ENCODE measurements at regions not wholly inside any gene's neighbourhood (a gene's known extent, or its start where the extent isn't known, plus 50 kb on each side); places are given as distances from the start of the nearest gene placed in this dataset.

DNA sequence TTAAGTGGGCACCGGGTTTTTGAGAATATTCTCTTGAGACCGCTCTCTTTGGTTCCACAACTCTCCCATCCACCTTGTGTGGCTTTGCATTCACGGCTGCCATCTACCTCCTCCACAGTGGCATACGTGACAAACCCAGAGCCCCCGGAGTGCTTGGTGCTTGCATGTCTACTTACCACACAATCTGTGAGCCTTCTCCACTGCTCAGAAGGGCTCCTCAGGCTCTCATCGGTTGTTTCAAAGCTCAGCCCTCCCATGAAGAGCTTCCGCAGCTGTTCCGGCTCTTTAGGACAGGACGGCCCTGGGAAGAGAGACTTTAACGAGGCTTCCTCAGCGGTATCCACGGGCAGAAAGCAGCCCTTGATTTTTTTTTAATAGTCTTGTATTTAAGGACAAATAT is 167.6 kb upstream of the ANK2 start:
- ATAC-seq (peak in 1 of 2 donors; percentile 59), DNase-seq (no peak)
- intact Hi-C loops (cut with DNase I) = no loop called here

DNA sequence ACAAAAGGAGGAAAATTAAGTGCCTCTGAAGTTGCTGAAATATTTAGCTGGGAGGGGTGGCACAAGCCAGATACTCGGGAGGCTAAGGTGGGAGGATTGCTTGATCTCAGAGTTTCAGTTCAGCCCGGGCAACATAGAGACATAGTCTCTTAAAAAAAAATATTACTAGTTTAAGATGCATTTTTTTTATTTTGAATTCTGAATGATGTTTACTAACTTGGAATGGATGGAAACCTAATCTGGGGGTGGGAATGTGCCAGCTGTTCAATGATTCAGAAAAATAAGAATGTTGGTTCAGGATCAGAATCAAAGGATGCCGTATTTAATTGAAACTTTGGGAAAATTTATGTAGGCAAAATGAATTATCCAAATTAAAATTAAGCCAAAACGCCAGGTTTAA is 167.2 kb upstream of the ANK2 start:
- ATAC-seq (peak in 1 of 2 donors; percentile 19), DNase-seq (no peak)
- intact Hi-C loops (cut with DNase I) = no loop called here

DNA sequence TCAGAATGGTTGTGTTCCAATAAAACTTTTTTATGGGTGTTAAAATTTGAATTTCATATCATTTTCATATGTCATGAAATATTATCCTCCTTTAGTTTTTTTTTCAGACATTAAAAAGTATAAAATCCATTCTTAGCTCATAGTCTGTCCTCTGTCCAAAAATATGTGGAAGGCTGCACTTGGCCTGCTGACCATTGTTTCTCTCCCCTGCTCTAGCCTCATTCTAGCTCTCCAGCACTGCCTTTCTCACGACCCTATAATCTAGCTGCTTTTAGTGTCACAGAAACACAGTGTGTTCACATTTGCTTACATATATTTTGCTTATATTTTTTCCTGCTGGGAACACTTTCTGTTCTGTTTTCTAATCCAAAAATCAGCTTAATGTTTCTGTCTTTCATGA is 165.0 kb upstream of the ANK2 start:
- DNase-seq (no peak), ATAC-seq (no peak)
- intact Hi-C loops (cut with DNase I) = no loop called here

DNA sequence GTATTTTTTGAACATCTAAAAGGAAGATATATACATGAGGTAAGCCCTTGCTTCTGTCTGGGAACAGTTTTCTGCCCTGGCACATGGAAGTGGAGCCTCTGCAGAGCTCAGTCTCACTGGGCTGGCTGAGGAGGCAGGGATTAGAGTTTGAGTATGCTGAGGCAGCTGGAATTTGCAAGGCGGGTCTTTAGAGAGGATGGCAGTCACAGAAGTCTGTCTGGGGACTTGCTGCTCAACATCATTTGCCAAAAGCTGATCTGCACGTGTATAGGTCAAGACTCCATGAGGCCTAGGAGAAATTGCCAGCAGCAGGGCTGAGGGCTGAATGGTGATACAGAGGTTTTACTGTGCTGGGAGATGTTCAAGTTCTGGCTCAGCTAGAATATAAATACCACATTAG is 163.6 kb upstream of the ANK2 start:
- peak in 1 of 2 donors; percentile 23 for ATAC-seq
- intact Hi-C loops (cut with DNase I) = no loop called here
- DNase-seq = no peak

DNA sequence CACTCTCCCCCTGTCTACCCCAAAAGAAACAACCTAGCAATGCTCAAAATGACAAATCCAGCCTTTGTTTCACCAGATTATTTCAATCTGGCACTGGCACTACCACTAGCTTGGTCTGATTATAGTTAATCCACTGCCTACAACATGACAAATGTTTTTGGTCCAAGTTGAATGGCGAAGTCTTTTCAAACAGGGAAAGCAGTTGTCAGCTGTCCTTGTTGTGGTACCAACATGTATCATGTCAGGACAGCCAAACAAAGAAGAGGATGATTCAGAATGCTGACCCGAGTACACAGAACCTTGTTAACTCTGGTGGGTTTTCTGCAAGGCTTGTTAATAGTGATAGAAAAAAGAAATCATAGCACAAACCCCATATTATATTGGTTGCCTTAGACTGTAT is 160.8 kb upstream of the ANK2 start:
- DNase-seq (no peak), ATAC-seq (peak in 1 of 2 donors; percentile 12)
- intact Hi-C loops (cut with DNase I) = no loop called here

DNA sequence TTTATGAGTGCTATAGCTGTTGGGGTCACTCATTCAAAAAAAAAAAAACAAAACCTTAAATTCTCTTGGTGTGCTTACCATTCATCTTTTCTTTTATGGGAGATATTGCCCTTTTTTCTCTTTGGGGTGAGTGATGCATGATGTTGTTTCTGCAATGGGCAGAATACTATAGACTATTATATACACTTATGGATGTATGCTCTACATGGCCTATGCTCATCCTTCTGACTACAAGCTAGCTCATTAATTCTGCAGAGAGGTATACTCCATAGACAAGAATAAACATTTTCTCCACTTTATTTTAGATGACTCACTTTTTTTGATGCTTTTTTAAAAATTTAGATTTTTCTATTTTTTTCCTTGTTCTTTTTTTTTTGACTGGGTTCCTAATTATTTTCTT is 160.3 kb upstream of the ANK2 start:
- intact Hi-C loops (cut with DNase I) = no loop called here
- no peak for ATAC-seq
- no peak for DNase-seq

DNA sequence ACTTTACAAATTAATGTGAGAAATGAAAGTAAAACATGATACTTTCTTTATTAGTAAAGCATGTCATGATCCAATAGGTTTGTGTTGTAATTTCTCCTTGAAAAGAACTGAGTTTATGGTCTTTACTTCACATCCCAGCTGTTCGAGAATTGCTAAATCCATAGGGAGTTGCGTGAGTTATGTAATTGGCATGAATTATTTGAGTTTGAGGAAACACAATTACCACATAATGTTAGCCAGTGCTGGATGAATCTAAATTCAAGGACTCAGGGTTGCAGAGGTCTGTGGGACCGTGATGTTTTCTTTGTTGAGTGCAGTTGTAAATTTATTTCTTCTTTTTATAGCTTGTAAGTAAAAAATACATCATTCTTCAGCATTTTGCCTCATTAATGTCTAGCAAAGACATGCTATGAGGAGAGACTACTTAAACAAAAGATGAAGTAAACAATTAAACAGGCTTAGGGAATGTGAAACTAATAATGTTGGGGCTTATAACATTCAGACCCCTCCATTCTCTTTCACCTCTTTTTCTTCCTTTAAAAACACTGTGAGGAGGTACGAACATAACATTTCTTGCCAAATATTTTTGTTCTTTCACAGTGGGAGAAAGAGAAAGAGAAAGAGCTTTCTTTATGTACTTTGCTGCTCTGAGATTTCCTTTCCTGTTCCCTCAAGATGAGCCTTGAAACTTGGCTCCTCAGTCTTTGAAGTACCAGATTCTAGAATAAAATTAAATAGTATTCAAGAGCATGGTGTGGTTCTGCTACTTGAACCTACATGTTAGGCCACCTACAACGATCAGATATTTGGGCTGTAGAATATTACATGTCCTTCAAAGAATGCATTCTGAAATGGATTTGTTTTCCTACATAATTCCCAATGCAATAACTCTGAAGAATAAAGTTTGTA is 159.6 kb upstream of the ANK2 start:
- intact Hi-C loops (cut with DNase I) = no loop called here
- DNase-seq = no peak
- peak; percentile 53 to 61 for ATAC-seq

DNA sequence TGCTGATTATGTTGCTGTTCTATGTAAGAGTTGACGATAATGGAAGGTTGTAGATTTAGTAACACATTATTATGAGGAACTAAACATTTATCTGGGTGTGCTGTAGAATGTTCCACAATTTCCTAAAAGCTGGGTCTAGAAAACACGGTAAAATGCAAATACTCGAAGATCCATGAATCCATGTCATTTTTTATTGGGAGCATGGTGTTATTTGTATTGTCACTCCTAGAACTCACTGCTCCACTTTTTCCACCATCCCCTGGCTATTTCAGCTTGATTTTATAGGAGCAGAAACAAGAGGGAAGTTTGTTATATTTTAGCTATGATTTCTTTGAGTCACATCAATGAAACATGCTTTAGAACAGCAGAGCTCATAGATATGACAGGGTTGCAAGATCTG is 155.0 kb upstream of the ANK2 start:
- DNase-seq (no peak), ATAC-seq (no peak)
- intact Hi-C loops (cut with DNase I) = no loop called here

DNA sequence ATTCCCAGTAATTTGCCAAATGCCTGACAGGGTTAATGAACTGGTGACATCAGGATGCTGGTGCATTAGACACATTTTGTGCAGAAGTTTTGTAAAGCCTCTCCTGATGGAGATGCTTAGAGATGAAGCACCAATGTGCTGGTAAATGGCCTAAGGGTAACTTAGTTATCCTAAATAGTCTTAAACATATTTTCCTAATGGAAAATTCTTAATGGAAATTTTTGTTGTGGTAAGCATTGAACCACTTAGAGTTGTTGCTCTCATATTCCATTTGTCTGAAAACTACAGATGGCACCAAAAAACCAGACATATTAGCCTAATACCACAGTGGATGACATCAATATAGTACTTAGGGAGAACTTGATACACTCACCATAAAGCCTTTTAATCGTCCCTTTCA is 154.5 kb upstream of the ANK2 start:
- no peak for ATAC-seq
- intact Hi-C loops (cut with DNase I) = no loop called here
- DNase-seq = no peak

DNA sequence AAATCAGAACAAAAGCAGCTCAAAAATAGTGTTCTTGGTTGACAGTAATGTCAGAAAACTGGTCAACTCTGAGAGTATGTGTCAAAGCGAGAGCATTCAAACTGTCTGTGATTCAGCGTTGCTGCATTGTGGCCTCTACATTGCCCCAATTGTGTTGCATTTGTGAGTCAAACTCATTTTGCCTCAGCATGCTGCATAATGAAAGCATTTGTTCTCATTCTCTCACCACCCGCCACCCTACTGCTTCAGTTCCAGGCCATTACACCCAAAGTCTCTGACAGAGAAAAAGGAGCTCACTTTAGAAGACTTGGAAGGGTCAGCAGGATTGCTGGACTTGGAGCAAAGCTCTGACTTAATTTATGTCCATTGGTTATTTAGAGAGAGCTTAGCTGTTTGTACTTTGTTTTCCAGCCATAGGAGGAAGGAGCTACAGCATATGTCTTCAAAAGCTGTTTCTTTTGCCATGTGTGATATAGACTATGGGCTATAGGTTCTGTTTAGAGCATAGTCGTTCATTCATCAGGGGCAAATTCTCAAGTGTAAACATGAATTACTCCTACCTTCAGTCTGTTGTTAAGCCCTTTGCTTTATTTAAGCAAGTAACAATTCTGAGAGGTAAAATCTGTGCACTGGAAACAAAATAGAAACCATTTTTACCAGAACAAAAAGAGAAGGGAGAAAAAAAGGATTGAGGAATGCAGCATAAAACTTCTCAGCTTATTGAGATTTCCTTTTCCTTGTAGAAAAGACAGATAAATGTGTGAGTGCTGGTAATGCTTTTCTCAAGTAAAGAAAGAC is 153.4 kb upstream of the ANK2 start:
- no peak for DNase-seq
- ATAC-seq = peak in 1 of 2 donors; percentile 69
- intact Hi-C loops (cut with DNase I) = no loop called here

DNA sequence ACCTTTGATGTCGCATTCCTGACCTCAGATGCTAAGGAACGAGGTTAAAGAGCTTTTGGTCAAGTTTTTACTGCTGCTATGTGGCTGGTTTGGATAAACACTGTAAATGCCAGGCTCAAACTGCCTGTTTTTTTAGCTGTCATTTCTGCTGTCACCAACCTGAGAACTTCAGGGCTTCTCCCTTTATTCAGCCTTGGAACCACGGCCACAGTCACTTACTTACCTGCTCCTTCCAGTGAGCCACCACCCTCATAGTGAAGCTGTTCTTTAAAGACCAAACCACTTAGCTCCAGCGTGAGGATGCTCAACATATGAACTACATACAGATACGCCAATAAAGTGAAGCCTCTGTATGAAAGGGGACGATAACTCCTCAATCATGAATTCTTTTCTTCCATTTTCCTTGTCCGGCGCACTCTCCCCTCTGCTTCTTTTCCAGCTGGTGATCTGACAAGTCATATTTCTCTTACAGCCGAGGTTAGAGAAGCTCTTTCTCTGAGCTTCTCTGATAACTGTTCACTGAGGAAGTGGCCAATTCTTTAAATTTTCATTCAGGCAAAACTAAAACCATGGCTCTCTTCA is 152.8 kb upstream of the ANK2 start:
- ATAC-seq (peak in 1 of 2 donors; percentile 19), DNase-seq (no peak)
- intact Hi-C loops (cut with DNase I) = no loop called here

DNA sequence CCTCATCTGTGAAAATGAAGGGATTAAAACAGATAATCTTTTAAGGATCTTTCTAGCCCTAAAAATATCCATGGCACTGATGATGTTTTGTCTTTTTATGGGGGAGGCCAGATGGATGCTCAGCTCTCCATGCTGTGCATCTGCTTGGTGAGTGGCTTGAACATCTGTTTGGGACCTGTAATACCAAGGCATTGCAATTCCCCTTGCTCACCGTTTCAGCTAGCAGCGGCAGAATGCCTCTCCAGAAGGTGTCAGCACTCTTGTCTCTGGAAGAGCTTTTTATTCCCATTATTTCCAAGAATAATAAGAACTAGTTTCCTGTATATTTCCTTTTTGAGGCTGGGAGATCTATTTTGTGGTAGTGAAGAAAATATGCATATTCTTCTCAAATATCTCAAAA is 151.9 kb upstream of the ANK2 start:
- DNase-seq (no peak), ATAC-seq (no peak)
- intact Hi-C loops (cut with DNase I) = no loop called here

DNA sequence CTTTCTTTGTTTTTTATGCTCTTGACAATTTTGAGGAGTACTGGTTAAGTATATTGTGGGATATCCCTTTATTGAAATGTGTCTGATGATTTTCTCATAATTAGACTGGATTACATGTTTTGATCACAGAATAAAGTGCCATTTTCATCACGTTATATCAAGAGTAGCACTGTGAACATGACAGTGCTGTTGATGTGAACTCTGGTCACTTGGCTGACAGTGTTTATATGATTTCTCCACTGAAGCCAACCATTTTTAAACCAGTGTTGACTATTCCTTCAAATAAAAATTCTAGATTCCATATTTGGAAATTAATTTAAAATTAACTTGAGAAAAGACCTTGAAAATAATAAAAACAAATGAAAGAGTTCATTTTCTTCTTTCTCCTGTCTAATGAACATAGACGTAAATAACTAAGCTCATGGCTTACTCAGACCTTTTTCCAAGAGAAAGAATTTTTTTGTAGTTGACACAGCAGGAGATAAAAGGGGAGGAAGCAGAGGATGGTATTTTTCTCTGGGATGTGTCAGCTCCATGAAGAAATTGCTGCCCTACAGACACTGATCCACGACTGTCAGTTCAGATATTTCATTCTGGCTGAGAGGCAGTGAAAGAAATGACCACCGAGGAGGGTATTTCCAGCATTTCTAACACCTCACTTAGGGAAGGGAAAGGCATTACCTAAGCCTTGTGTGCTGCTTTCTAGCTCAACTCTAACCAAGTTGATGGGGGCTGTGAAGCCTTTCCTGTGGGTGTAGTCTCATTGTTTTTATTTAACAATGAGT is 150.9 kb upstream of the ANK2 start:
- DNase-seq (no peak), ATAC-seq (peak in 1 of 2 donors; percentile 61)
- intact Hi-C loops (cut with DNase I) = no loop called here

DNA sequence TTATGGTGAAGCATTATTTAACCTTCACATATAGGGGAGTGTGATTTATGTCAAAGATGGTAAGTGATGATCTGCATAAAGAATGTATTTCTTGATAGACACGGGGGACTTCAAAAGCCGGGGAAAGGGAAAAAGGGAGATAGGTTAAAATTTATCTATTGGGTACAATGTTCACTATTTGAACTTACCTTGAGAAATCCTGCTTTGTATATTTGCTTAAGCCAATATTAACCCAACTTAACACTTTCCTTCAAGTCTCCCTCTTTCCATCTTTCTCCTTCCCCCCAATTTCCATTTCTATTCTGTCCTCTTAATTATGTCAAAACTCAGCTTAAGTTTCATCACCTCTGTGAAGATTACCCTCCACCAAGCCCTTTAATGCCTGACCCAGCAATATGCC is 149.0 kb upstream of the ANK2 start:
- intact Hi-C loops (cut with DNase I) = no loop called here
- no peak for DNase-seq
- ATAC-seq = no peak

DNA sequence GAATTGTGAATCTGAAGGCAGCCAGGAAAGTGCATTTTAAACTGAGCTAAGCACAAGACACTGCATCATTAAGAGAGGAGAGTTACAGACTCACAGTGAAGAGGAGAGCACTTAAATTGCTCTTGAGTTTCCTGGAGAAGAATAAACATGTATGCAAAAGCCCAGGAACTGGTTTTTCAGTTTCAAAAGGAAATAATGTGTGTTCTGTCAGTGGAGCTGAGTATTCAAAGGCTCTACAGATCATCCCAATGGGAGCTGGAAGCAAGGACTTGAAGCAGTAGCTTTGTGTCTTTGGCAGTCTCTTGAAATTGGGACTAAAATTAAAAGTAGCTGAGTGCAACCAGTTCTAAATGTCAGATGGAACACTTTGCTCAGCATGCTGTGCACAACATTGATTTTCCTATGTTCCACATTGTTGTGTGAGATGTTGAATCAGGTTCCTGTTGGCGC is 147.5 kb upstream of the ANK2 start:
- DNase-seq = no peak
- intact Hi-C loops (cut with DNase I) = no loop called here
- no peak for ATAC-seq

DNA sequence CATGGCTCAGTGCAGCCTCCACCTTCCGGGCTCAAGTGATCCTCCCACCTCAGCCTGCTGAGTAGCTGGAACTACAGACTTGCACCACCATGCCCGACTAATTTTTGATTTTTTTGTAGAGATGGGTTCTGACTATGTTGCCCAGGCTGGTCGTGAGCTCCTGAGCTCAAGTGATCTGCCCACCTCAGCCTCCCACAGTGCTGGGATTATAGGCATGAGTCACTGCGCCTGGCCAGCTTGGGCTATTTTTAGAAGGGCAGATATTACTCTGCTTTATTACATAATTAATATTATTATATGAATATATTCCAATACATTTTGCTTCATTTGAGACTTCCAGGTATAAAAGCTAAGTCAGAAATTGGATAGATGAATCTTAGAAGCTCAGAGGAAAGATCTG is 143.7 kb upstream of the ANK2 start:
- peak in 1 of 2 donors; percentile 59 for ATAC-seq
- intact Hi-C loops (cut with DNase I) = no loop called here
- no peak for DNase-seq

DNA sequence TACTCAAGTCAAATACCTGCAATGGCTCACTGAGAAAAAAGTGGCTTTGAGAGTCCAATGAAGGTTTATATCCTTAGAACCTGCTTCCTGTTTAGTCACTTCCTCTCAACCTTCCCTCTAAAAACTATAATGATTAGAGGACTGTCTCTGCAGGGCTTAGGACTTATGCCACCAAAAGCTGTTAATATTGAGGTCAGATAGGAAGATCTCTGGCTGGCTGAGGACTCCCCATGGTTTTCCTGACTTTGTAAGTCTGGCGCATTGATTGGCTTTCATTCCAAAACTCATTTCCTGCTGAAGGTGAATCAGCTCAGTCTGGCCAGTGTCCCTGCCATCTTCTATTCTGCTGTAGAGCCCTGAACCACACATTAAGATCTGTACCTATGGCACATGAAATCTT is 140.9 kb upstream of the ANK2 start:
- DNase-seq (no peak), ATAC-seq (no peak)
- intact Hi-C loops (cut with DNase I) = no loop called here

DNA sequence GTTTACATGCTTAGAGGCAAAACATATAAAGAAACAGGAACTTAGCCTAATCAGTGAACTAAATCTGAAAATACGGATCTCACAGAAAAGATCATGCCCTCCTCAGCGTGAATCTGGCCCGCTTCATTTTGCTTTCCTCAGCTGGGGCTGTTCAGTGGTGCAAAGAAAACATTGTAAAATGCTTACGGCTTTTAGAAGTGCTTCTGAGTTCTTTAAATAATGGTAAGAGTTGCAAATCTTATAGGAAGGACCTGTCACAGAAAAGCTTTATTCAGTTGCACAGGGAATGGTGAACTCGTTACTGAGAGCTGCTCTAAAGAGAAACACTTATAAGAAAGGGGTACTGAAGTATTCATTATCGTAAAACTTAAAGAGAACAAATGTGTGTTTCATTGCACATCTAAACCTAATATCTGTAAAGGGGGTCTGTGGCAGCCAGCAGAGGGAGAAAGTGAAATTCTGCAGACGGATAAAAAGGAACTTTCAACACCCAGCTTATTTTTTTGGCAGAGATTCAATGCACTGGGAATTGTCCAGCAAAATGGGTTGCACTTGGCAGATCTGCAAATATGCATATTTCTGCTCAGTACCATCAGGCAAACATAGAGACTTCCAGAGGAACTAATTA is 139.2 kb upstream of the ANK2 start:
- DNase-seq = no peak
- peak; percentile 67 to 74 for ATAC-seq
- intact Hi-C loops (cut with DNase I) = no loop called here

DNA sequence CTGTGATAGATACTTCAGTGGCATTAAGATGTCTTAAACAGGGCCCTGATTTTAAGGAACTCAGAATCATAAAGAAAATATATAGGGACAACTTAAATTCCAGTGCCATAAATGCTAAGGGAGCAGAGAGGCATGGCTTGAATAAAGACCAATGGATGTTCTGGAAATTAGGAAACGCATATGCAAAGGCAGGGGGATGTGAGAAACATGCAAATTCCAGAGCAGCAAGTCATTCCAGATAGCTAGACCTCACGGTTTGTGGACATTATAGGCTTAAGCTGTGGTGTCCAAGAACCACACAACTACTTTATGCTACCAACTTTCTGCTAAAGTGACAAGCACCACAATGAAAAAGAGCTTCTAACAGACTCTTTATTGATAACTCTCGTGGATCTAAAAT is 132.6 kb upstream of the ANK2 start:
- no peak for ATAC-seq
- DNase-seq = no peak
- intact Hi-C loops (cut with DNase I) = no loop called here

Measured in left cardiac atrium (tissue), 4 donors.